Esophagus (tissue), 2 donors: ENCODE measurements at regions not wholly inside any gene's neighbourhood (a gene's known extent, or its start where the extent isn't known, plus 50 kb on each side); places are given as distances from the start of the nearest gene placed in this dataset.

Source experiments
- H3K27ac ChIP-seq, 2 donors: one replicate each; pipeline ENCODE4 v1.5.1; 2013; ENCODE audit warnings: low read depth in 2 of 2, mild to moderate bottlenecking in 2 of 2, inconsistent platforms in 1 of 2, low read length in 1 of 2, moderate library complexity in 1 of 2
- H3K27me3 ChIP-seq, 2 donors: one replicate each; pipeline ENCODE4 v1.6.1; 2013; ENCODE audit warnings: low read length in 2 of 2, control low read depth in 1 of 2, mild to moderate bottlenecking in 1 of 2; ENCODE audit not compliant: insufficient read depth in 2 of 2, control insufficient read depth in 1 of 2
- H3K36me3 ChIP-seq, 2 donors: one replicate each; pipeline ENCODE4 v1.6.1; 2013; ENCODE audit warnings: low read length in 1 of 2; ENCODE audit not compliant: control insufficient read depth in 2 of 2, insufficient read depth in 2 of 2
- H3K4me1 ChIP-seq, 2 donors: one replicate each; pipeline ENCODE4 v1.6.1; 2013; ENCODE audit warnings: low read length in 1 of 2; ENCODE audit not compliant: control insufficient read depth in 2 of 2, insufficient read depth in 2 of 2
- H3K4me3 ChIP-seq, 2 donors: one replicate each; pipeline ENCODE4 v1.5.1; 2013; ENCODE audit warnings: low read length in 2 of 2, mild to moderate bottlenecking in 2 of 2, low read depth in 1 of 2, moderate library complexity in 1 of 2
- H3K9me3 ChIP-seq, 2 donors: one replicate each; pipeline ENCODE4 v1.6.1; 2013; ENCODE audit warnings: mild to moderate bottlenecking in 2 of 2, low read depth in 1 of 2, low read length in 1 of 2, moderate library complexity in 1 of 2; ENCODE audit not compliant: control insufficient read depth in 2 of 2, insufficient read depth in 1 of 2
- WGBS, 2 donors: extraction: QIAGEN DNeasy Blood & Tissue Kit; methylation state at CpG; one replicate each; pipeline ENCODE4 v1.1.7; 2013; 5-methylcytosine and 5-hydroxymethylcytosine counted together
- donor health status: healthy with polysubstance abuse.
- donor health status: Bipolar disorder and iron deficiency.

DNA sequence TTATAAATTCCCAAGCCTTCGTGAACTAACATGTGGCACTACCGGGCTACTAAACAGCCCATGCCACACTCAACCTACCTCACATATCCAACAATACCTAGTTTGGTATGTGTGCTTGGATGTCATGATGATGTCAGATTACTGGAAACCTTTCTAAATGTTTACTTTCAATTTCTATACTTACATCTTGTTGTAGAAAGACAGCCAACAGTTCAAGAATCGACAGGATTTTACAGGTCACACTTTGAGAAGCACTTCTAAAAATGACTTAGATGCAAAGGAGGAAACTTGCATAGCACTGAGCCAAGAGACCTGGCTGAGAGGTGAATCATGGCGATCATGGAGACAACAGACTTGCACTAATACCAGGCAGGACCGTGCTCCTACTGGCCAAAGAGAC, 209.9 kb downstream of the COL4A1 start:
- Histone ChIP-seq H3K9me3 (peaks cover 0 to 5% of the 10 kb centered on the region in 2 donors), H3K4me1 (peaks cover 0 to 2% of the 10 kb centered on the region in 2 donors), H3K27me3 (no peaks in the 10 kb centered on the region), H3K4me3 (no peak overlapping the region), H3K36me3 (no peaks in the 10 kb centered on the region), H3K27ac (peak overlapping the region in 1 of 2 donors; percentile 9)
- WGBS, 2 donors = 54 to 61% methylated on average over 5 of the region's 5 CpGs

GRCh38 chr13:110092831-110093247, 214.1 kb downstream of the COL4A1 start:
- no peaks in the 10 kb centered on the region for H3K9me3 ChIP-seq
- 0 to 81% methylated on average over 1 of the region's 1 CpG for WGBS, 2 donors
- H3K36me3 ChIP-seq = no peaks in the 10 kb centered on the region

GRCh38 chr13:110089815-110090214, 217.1 kb downstream of the COL4A1 start:
- Histone ChIP-seq H3K36me3 (no peaks in the 10 kb centered on the region), H3K27me3 (no peaks in the 10 kb centered on the region), H3K27ac (no peak overlapping the region), H3K4me1 (peaks cover 0 to under 1% of the 10 kb centered on the region in 2 donors), H3K4me3 (no peak overlapping the region), H3K9me3 (no peaks in the 10 kb centered on the region)
- WGBS, 2 donors = 73 to 76% methylated on average over 4 of the region's 4 CpGs

More at GRCh38 chr13:110092831-110093247, 214.1 kb downstream of the COL4A1 start:
- Histone ChIP-seq H3K4me3 (no peak overlapping the region), H3K4me1 (peaks cover 0 to 2% of the 10 kb centered on the region in 2 donors), H3K27me3 (no peaks in the 10 kb centered on the region), H3K27ac (no peak overlapping the region)

- Histone ChIP-seq H3K4me1 (no peaks in the 10 kb centered on the region), H3K27me3 (no peaks in the 10 kb centered on the region), H3K36me3 (no peaks in the 10 kb centered on the region), H3K27ac (no peak overlapping the region), H3K4me3 (no peak overlapping the region), H3K9me3 (no peaks in the 10 kb centered on the region)
These were observed 217.9 kb downstream of the COL4A1 start for GRCh38 chr13:110089100-110089499.

DNA sequence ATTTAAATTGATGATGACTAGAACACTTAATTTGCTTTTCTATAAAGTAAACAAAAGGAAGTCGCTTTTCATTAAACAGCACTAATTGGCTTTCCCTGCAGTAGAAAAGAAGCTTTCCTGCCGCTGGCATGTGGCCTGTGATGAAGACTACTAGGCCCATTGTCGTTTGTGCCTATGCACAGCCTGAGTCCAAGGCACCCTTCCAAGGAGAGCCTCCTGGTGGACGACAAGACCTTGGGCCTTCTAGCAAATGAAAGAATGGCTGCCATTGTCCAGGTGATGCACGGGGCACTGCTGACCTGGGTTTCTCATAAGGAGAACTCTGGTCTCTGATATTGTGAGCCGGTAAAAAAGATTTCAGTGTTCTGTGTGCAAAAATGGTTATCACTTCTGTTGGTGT, 233.0 kb downstream of the COL4A1 start:
- H3K9me3 ChIP-seq = no peaks in the 10 kb centered on the region
- no peaks in the 10 kb centered on the region for H3K27me3 ChIP-seq
- no peak overlapping the region for H3K4me3 ChIP-seq
- H3K27ac ChIP-seq = no peak overlapping the region
- no peaks in the 10 kb centered on the region for H3K36me3 ChIP-seq
- H3K4me1 ChIP-seq = no peaks in the 10 kb centered on the region
- 79% methylated on average over 6 of the region's 6 CpGs for WGBS, 2 donors

DNA sequence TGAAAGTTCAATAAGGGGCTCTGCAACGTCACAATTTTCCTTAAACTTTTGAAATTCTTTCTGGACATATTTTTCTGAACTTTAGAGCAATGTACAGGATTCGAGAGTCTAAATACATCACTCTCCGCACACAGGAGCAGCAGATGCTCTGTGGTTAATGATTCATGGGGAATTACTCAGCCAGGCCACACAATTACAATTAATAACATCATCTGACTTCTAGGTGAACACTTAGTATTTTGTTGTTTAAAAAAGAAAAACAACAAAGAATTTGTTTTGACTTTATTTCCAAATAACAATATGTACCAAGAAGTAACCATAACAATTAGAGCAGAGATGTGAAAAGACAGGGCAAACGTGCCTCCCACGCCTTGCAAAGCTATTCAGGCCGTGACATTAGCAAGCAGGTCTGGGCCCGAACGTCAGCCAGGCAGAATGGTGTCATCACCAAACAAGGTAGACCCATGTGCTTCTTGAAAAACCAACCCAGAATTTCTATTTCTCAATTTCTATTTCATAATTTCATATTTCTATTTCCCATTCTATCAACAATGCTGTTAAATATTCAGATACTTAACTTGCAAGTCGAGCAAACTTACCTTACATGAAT, 236.3 kb downstream of the COL4A1 start:
- H3K27me3 ChIP-seq = no peaks in the 10 kb centered on the region
- no peaks in the 10 kb centered on the region for H3K9me3 ChIP-seq
- 56 to 58% methylated on average over 9 of the region's 9 CpGs for WGBS, 2 donors
- no peak overlapping the region for H3K27ac ChIP-seq
- H3K4me3 ChIP-seq = no peak overlapping the region
- H3K36me3 ChIP-seq = no peaks in the 10 kb centered on the region
- no peaks in the 10 kb centered on the region for H3K4me1 ChIP-seq

DNA sequence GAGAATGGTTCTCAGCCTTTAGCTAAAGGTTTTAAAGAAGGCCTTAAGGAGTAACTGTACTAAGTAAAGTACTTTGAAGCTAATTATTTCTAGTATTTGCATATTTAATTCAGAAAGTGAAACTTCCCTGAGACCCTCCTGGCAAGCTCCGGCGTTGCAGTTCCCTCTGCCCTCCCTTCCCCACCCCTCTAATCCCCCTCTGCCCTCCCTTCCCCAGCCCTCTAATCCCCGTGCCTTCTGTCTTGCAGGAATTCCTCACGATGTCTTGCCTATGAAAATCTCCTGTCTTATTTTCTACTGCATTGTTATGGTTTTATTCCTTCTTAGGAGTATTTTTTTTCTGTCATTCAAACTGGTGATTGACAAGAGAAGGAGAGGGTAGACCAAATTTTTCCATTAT, 236.9 kb downstream of the COL4A1 start:
- H3K36me3 ChIP-seq = no peaks in the 10 kb centered on the region
- no peaks in the 10 kb centered on the region for H3K4me1 ChIP-seq
- no peak overlapping the region for H3K27ac ChIP-seq
- WGBS, 2 donors = 32 to 39% methylated on average over 4 of the region's 4 CpGs
- no peaks in the 10 kb centered on the region for H3K27me3 ChIP-seq
- H3K9me3 ChIP-seq = no peaks in the 10 kb centered on the region
- no peak overlapping the region for H3K4me3 ChIP-seq

DNA sequence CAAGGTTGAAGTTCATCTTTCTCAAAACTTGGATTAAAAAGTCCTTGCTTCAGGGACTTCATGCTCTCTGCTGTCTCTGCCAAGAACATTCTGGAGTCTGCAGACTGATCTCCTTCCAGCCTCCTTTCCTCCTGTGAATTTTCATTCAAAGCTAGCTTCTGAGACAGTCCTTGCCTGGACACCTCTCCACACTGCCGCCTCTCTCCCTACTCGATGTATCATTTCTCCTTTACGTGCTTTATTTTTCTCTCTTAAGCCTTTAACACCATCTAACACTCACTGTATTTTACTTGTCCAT, 238.8 kb downstream of the COL4A1 start:
- H3K27ac ChIP-seq = no peak overlapping the region
- no peak overlapping the region for H3K4me3 ChIP-seq
- H3K36me3 ChIP-seq = no peaks in the 10 kb centered on the region
- 92 to 95% methylated on average over 3 of the region's 3 CpGs for WGBS, 2 donors
- H3K4me1 ChIP-seq = peaks cover 0 to 2% of the 10 kb centered on the region in 2 donors
- H3K9me3 ChIP-seq = no peaks in the 10 kb centered on the region
- no peaks in the 10 kb centered on the region for H3K27me3 ChIP-seq

GRCh38 chr13:110067355-110068175, 239.4 kb downstream of the COL4A1 start:
- no peak overlapping the region for H3K4me3 ChIP-seq
- H3K27me3 ChIP-seq = no peaks in the 10 kb centered on the region
- H3K27ac ChIP-seq = no peak overlapping the region
- H3K36me3 ChIP-seq = no peaks in the 10 kb centered on the region
- no peaks in the 10 kb centered on the region for H3K9me3 ChIP-seq
- peaks cover 0 to 2% of the 10 kb centered on the region in 2 donors for H3K4me1 ChIP-seq
- WGBS, 2 donors = 91 to 93% methylated on average over 6 of the region's 6 CpGs

DNA sequence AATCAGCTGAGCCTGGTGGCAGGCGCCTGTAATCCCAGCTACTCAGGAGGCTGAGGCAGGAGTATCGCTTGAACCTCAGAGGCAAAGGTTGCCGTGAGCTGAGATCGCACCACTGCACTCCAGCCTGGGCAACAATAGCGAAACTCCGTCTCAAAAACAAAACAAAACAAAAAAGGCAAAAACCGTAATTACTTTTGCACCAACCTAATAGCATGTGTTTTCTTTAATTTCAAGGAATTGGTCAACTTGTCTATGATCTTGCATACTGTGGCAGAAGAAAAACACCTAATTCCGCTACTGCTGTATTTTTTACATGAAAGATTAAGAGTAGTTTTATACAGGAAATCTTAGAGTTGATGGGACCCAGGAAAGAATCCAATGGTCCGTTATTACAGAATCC, 241.2 kb downstream of the COL4A1 start:
- peaks cover 0 to 2% of the 10 kb centered on the region in 2 donors for H3K4me1 ChIP-seq
- WGBS, 2 donors = 93 to 96% methylated on average over 9 of the region's 9 CpGs
- H3K4me3 ChIP-seq = no peak overlapping the region
- no peaks in the 10 kb centered on the region for H3K36me3 ChIP-seq
- H3K9me3 ChIP-seq = no peaks in the 10 kb centered on the region
- no peak overlapping the region for H3K27ac ChIP-seq
- no peaks in the 10 kb centered on the region for H3K27me3 ChIP-seq
